Esophagus squamous epithelium (tissue), 4 donors: ENCODE measurements at regions not wholly inside any gene's neighbourhood (a gene's known extent, or its start where the extent isn't known, plus 50 kb on each side); places are given as distances from the start of the nearest gene placed in this dataset.

Experiments used
- CTCF ChIP-seq, 6 experiments: fragments of 450-650 bp in 4 of 6; fragments of 200-600 bp in 2 of 6; sonication (generic) in 2 of 6; IDR thresholded peaks; one replicate each; pipeline ENCODE4 v1.5.1; 2016 to 2019; ENCODE audit warnings: antibody characterized with exemption in 6 of 6, mild to moderate bottlenecking in 4 of 6, moderate library complexity in 4 of 6
- POLR2A ChIP-seq, 4 donors: fragments of 450-650 bp; IDR thresholded peaks; one replicate each; pipeline ENCODE4 v1.6.1; 2017; ENCODE audit warnings: antibody characterized with exemption in 4 of 4, mild to moderate bottlenecking in 4 of 4, moderate library complexity in 3 of 4

GRCh38 chr4:98744372-98745150, 86.2 kb upstream of the TSPAN5 start:
- TF ChIP-seq CTCF (IDR thresholded peaks at IDR 0.05) (no peak), POLR2A (IDR thresholded peaks at IDR 0.05) (no peak)
